Spleen (tissue), 7 donors: ENCODE measurements at regions not wholly inside any gene's neighbourhood (a gene's known extent, or its start where the extent isn't known, plus 50 kb on each side); places are given as distances from the start of the nearest gene placed in this dataset.

Experiments
- CTCF ChIP-seq, 11 experiments: fragments of 200-600 bp in 7 of 11; fragments of 450-650 bp in 4 of 11; sonication (generic) in 4 of 11; IDR thresholded peaks in 8 of 11; conservative IDR thresholded peaks in 3 of 11; 1 replicate in 7 of 11; 2 replicates in 4 of 11; pipeline versions ENCODE4 v1.4.0 to v1.8.0; 2016 to 2021; ENCODE audit warnings: antibody characterized with exemption in 11 of 11, inconsistent platforms in 4 of 11, mild to moderate bottlenecking in 1 of 11
- POLR2AphosphoS5 ChIP-seq, 3 donors: sonication (generic); formaldehyde crosslinking; IDR thresholded peaks; one replicate each; pipeline ENCODE4 v1.5.1; 2017; ENCODE audit warnings: antibody characterized with exemption in 3 of 3
- donor health status: DM: no; HTN: no; CAD: no; lungs with moderate emphysema.
- donor health status: DM: no; HTN: no; CAD: no.
- donor health status: DM: no; HTN: no; CAD: no.

- no peak for TF ChIP-seq POLR2AphosphoS5 (IDR thresholded peaks at IDR 0.05)
- TF ChIP-seq CTCF (IDR thresholded peaks at IDR 0.05 in 8 of 11, conservative IDR thresholded peaks at IDR 0.05 in 3 of 11), result no peak
These were observed 142.5 kb upstream of the VLDLR start for GRCh38 chr9:2479056-2479565.
